Esophagus muscularis mucosa (tissue), 4 donors: ENCODE measurements at regions not wholly inside any gene's neighbourhood (a gene's known extent, or its start where the extent isn't known, plus 50 kb on each side); places are given as distances from the start of the nearest gene placed in this dataset.

Experiments used
- DNase-seq: peaks from one replicate; pipeline ENCODE4 v3.0.0-alpha.2; 2017; ENCODE audit errors: extremely low spot score
- H3K27ac ChIP-seq, 4 donors: fragments of 200-600 bp; sonication (generic); replicated peaks in 1 of 4; 1 replicate in 3 of 4; 2 replicates in 1 of 4; pipeline ENCODE4 v1.5.1; 2016 to 2019; ENCODE audit warnings: mild to moderate bottlenecking in 1 of 4
- H3K27me3 ChIP-seq, 4 donors: fragments of 200-600 bp; sonication (generic); one replicate each; pipeline versions ENCODE4 v1.5.1 to v1.6.0; 2016 to 2019
- H3K36me3 ChIP-seq, 4 donors: fragments of 200-600 bp; sonication (generic); one replicate each; pipeline ENCODE4 v1.5.1; 2016 to 2019
- H3K4me1 ChIP-seq, 4 donors: fragments of 200-600 bp; sonication (generic); one replicate each; pipeline ENCODE4 v1.5.1; 2016 to 2019
- H3K4me3 ChIP-seq, 4 donors: fragments of 200-600 bp; sonication (generic); 1 replicate in 2 of 4; 2 replicates in 2 of 4; pipeline ENCODE4 v1.5.1; 2016 to 2019; ENCODE audit warnings: mild to moderate bottlenecking in 4 of 4, moderate library complexity in 1 of 4
- H3K9me3 ChIP-seq, 4 donors: fragments of 200-600 bp; sonication (generic); 1 replicate in 3 of 4; 2 replicates in 1 of 4; pipeline ENCODE4 v1.5.1; 2016 to 2019
- CTCF ChIP-seq, 3 experiments: fragments of 200-600 bp in 2 of 3; fragments of 450-650 bp in 1 of 3; sonication (generic) in 2 of 3; IDR thresholded peaks; one replicate each; pipeline ENCODE4 v1.5.1; 2017 to 2019; ENCODE audit warnings: antibody characterized with exemption in 3 of 3, mild to moderate bottlenecking in 2 of 3, moderate library complexity in 1 of 3
- EP300 ChIP-seq: sonication (generic); formaldehyde crosslinking; IDR thresholded peaks from one replicate; pipeline ENCODE4 v1.6.1; 2017; ENCODE audit warnings: antibody characterized with exemption
- POLR2A ChIP-seq: fragments of 450-650 bp; IDR thresholded peaks from one replicate; pipeline ENCODE4 v1.6.1; 2017; ENCODE audit warnings: antibody characterized with exemption, moderate library complexity, mild to moderate bottlenecking, low read depth
- POLR2AphosphoS5 ChIP-seq, 2 donors: sonication (generic); formaldehyde crosslinking; IDR thresholded peaks; one replicate each; pipeline ENCODE4 v1.6.1; 2017; ENCODE audit warnings: antibody characterized with exemption in 2 of 2
- WGBS: methylation state at CpG from one replicate; pipeline ENCODE4 v1.1.5; 2018; 5-methylcytosine and 5-hydroxymethylcytosine counted together
- intact Hi-C: fragments of 100-400 bp; cut with DNase I; formaldehyde crosslinking; loops from one replicate; pipeline ENCODE4 v1.15.1; 2023

GRCh38 chr4:8700531-8700930 is 108.0 kb downstream of the CPZ start:
- TF ChIP-seq EP300 (no peak), POLR2A (no peak), POLR2AphosphoS5 (IDR thresholded peaks at IDR 0.05) (no peak)
- Histone ChIP-seq H3K27ac (no peak overlapping the region), H3K9me3 (peaks cover 0 to 7% (median 2%) of the 10 kb centered on the region in 4 donors), H3K27me3 (peaks cover 0 to 97% (median 13%) of the 10 kb centered on the region in 4 donors), H3K4me1 (peaks cover 0 to 11% (median 8%) of the 10 kb centered on the region in 4 donors), H3K4me3 (peak overlapping the region in 1 of 4 donors; percentile 24), H3K36me3 (no peaks in the 10 kb centered on the region)
- WGBS, result 35% methylated on average over 14 of the region's 17 CpGs
- intact Hi-C loops, result no loop called here
- no peak for DNase-seq

DNA sequence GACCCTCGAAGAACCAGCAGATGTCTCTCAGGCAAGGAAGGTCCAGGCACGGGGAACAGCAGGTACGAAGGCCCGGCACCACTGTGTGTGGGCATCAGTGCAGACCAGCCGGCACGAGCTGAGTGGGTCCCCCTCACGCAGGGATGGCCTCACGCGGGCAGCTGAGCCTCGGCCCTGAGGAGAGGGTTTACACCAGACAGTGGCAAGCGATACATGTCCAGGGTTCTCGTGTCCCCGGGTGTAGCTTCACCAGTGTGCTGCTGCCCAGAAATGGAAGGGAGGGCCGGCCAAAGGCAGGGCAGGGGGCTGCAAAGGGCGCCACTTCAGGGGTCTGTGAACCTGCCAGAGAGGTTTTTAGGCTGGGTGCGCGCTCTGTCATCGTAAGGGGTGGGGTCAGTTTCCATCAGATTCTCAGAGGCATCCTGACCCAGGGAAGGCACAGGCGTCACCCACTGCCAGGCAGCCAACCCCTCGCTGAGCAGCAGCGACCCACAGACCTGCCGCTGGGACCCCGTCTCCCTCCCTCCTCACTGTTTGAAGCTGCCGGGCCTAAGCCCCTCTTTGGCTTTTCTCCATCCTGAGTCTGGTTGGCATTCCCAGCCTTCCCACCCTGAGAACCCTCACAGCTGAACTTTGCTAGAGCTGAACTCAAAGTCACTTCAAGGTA is 107.0 kb downstream of the CPZ start:
- no peak for DNase-seq
- peaks cover 0 to 97% (median 13%) of the 10 kb centered on the region in 4 donors for H3K27me3 ChIP-seq
- H3K27ac ChIP-seq, result no peak overlapping the region
- TF ChIP-seq POLR2A, result no peak
- TF ChIP-seq CTCF (IDR thresholded peaks at IDR 0.05), result no peak
- peaks cover 0 to 11% (median 8%) of the 10 kb centered on the region in 4 donors for H3K4me1 ChIP-seq
- WGBS, result 82% methylated on average over 22 of the region's 24 CpGs
- H3K36me3 ChIP-seq, result no peaks in the 10 kb centered on the region
- peaks cover 0 to 7% (median 2%) of the 10 kb centered on the region in 4 donors for H3K9me3 ChIP-seq
- no peak overlapping the region for H3K4me3 ChIP-seq
- intact Hi-C loops, result no loop called here

GRCh38 chr4:8699063-8699385 is 106.5 kb downstream of the CPZ start:
- H3K4me1 ChIP-seq, result peaks cover 0 to 11% (median 8%) of the 10 kb centered on the region in 4 donors
- peaks cover 0 to 97% (median 13%) of the 10 kb centered on the region in 4 donors for H3K27me3 ChIP-seq
- no peaks in the 10 kb centered on the region for H3K36me3 ChIP-seq
- no peak for TF ChIP-seq EP300
- TF ChIP-seq CTCF (IDR thresholded peaks at IDR 0.05), result no peak
- no peak for TF ChIP-seq POLR2A
- no peak for TF ChIP-seq POLR2AphosphoS5 (IDR thresholded peaks at IDR 0.05)
- intact Hi-C loops, result no loop called here
- WGBS, result 72% methylated on average over 4 of the region's 4 CpGs
- H3K9me3 ChIP-seq, result peaks cover 0 to 7% (median 2%) of the 10 kb centered on the region in 4 donors
- no peak overlapping the region for H3K27ac ChIP-seq
- DNase-seq, result no peak
- H3K4me3 ChIP-seq, result no peak overlapping the region

DNA sequence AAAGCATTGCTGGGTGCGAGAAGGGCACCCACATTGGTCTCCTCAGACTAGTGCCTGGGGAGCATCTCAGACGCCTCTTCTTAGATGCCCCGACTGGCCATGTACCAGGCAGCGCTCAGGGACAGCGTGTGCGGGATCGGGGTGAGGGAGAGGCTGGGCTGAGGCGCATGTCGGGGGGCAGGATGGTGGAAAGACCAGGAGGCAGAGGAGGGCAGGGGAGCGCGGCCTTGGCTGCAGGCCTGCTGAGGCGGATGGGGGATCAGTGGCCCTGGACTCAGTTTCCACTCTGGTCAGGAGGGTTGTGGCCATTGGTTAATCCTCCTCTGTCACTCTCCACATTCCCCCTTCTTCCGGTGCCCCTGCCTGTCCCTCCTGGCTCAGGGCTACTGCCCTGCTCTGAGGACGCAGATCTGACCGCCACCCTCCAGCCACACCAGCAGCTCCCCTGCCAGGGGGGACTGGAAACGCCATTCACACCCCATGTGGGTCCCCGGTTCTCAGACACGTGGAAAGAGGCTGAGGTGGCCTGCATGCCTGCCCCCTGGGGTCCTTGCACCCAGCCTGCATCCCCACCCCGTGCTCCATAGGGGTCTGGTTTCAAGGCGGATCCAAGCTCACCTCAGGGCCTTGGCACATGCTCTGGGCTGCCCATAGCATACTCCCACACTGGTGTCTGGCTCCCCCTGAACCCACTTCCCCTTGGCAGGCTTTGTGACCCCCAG is 105.9 kb downstream of the CPZ start:
- Histone ChIP-seq H3K4me1 (peaks cover 0 to 11% (median 8%) of the 10 kb centered on the region in 4 donors), H3K9me3 (peaks cover 0 to 7% (median 2%) of the 10 kb centered on the region in 4 donors), H3K36me3 (no peaks in the 10 kb centered on the region), H3K27me3 (peaks cover 0 to 93% (median 13%) of the 10 kb centered on the region in 4 donors), H3K4me3 (no peak overlapping the region), H3K27ac (no peak overlapping the region)
- DNase-seq, result no peak
- intact Hi-C loops, result no loop called here
- WGBS, result 95% methylated on average over 9 of the region's 20 CpGs
- TF ChIP-seq POLR2AphosphoS5 (IDR thresholded peaks at IDR 0.05), result no peak
- no peak for TF ChIP-seq EP300
- no peak for TF ChIP-seq CTCF (IDR thresholded peaks at IDR 0.05)
- no peak for TF ChIP-seq POLR2A

- H3K4me1 ChIP-seq, result peaks cover 0 to 11% (median 8%) of the 10 kb centered on the region in 4 donors
- no peak for TF ChIP-seq POLR2AphosphoS5 (IDR thresholded peaks at IDR 0.05)
- no peak for TF ChIP-seq POLR2A
- no peak for TF ChIP-seq CTCF (IDR thresholded peaks at IDR 0.05)
- no peak for TF ChIP-seq EP300
- H3K36me3 ChIP-seq, result no peaks in the 10 kb centered on the region
- H3K4me3 ChIP-seq, result no peak overlapping the region
- H3K27ac ChIP-seq, result no peak overlapping the region
- 76% methylated on average over 7 of the region's 7 CpGs for WGBS
- DNase-seq, result no peak
- peaks cover 0 to 7% (median 2%) of the 10 kb centered on the region in 4 donors for H3K9me3 ChIP-seq
- H3K27me3 ChIP-seq, result peaks cover 0 to 86% (median 13%) of the 10 kb centered on the region in 4 donors
- intact Hi-C loops, result no loop called here
Measured at GRCh38 chr4:8697826-8698225, 105.3 kb downstream of the CPZ start.
